ENCODE measurements at regions not wholly inside any gene's neighbourhood (a gene's known extent, or its start where the extent isn't known, plus 50 kb on each side); places are given as distances from the start of the nearest gene placed in this dataset.

- TF ChIP-seq, protein P1, sequence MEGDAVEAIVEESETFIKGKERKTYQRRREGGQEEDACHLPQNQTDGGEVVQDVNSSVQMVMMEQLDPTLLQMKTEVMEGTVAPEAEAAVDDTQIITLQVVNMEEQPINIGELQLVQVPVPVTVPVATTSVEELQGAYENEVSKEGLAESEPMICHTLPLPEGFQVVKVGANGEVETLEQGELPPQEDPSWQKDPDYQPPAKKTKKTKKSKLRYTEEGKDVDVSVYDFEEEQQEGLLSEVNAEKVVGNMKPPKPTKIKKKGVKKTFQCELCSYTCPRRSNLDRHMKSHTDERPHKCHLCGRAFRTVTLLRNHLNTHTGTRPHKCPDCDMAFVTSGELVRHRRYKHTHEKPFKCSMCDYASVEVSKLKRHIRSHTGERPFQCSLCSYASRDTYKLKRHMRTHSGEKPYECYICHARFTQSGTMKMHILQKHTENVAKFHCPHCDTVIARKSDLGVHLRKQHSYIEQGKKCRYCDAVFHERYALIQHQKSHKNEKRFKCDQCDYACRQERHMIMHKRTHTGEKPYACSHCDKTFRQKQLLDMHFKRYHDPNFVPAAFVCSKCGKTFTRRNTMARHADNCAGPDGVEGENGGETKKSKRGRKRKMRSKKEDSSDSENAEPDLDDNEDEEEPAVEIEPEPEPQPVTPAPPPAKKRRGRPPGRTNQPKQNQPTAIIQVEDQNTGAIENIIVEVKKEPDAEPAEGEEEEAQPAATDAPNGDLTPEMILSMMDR (conservative IDR thresholded peaks at IDR 0.05; ENCODE audit: low read length), result no peak
- TF ChIP-seq EZH2phosphoT487 (IDR thresholded peaks at IDR 0.05; ENCODE audit: borderline replicate concordance, low read depth, low read length), result no peak
These were observed 289.2 kb downstream of the KLF12 start for GRCh38 chr13:73844986-73845385.
